ENCODE measurements at regions not wholly inside any gene's neighbourhood (a gene's known extent, or its start where the extent isn't known, plus 50 kb on each side); places are given as distances from the start of the nearest gene placed in this dataset.
"Not testable (repeated sequence)": the region's sequence is repeated elsewhere in the genome, so short reads cannot be mapped to it uniquely, and the experiment has no call there.

DNA sequence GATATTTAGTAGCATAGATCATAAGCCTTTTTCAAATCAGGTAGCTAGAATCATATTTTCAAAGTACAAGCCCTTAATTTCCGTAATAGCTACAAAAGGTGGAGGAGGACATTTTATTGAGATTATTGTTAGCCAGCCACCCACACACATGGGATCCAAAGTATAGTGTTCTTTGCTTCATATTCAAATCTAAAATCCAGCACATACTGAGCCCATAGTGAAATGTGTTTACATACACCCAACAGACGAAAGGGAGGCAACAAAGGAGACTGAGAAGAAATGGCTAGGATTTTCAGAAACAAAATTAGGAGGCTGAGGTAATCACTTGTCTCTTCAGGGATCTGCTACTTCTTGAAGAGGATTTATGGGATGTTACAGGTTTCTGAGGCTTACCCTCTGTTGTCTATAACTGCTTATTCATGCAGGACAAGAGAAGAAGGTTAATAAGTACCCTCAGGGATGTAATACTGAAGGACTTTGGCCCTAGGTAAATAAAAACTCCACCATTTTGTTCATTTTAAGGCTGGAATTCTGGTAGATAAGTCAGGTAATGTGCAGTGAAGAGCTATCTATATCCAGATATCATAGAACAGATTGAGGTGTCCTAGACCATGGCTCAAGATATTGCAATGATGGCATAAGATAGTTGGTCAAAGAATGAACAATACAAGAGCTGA, 182.1 kb downstream of the SPDYE17 start:
- not testable (repeated sequence) for DNase-seq

DNA sequence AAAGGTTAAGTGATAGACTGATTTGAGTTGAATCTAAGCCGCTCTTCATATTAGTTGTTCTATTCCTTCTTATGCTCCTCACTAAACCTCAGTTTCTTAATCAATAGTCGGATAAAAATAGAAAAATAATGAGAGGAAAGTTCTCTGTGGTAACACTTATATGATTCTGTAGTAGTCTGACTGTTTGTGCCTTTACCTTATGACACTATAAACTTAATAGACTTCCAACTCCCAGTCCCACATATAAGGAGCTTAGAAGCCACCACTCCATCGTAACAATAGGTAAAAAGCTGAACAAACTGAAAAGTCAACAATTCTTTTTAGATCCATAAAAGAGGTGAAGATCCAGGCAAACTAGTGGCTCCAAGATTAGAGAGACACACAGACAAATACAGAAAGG, 192.3 kb downstream of the SPDYE17 start:
- not testable (repeated sequence) for DNase-seq

DNA sequence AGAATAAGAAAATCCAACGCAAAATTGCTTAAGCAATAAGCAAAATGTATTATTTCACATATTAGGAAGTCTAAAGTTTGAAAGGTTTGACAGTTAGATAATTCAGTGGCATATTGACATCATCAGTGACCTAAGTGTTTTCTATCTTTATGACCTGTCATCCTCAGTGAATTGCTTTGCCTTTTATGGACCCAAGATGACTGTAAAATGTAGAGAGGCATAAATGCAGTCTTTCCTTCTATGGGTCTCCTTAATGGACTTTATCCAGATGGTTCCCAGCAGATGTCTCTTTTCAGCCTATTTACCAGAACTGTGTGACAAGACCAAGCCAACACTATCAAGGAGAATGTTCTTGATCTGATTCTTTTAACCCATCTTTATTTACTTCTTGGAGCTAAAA, 192.9 kb downstream of the SPDYE17 start:
- not testable (repeated sequence) for DNase-seq

- DNase-seq: not testable (repeated sequence)
Observed at GRCh38 chr7:76838357-76838756, 193.8 kb downstream of the SPDYE17 start.

DNA sequence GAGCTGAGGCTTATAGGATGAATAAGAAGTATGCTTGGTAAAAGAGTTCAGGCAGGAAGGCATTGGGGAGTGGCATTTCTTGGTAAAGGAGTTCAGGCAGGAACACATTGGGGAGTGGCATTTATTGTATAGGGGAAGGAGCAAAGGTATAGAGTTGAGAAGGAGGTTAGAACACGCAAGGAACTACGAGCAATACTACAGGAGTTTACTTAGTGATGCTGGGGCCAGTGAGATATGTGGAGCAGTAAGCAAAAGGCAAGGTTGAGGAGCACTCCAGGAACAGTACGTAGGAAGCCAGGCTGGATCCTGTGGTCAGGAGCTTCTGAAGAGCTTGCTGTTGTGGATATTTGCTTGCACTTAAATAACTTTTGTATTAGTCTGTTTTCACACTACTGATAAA, 202.2 kb upstream of the POMZP3 start:
- DNase-seq: not testable (repeated sequence)

- DNase-seq: not testable (repeated sequence)
Observed at GRCh38 chr7:76826181-76826580, 199.1 kb upstream of the POMZP3 start.

DNA sequence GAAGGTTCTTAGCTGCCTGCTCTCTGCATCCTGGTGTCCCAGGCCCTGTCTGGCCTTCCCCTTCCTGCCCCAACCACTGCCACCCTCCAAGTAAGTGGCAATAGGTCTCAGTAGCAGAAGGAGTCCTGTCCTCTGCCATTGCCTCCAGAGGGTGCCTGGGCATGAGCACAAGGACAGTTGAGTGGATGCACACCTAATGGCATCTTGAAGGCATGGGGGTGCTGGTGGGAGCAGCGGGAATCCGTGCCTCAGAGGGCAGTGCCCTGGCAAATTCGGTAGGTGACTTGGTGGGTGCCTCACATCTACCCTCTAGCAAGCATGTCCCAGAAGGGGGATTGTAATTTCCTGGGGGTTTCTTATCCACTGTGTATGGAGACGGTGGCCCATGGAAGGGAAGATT, 182.8 kb upstream of the POMZP3 start:
- not testable (repeated sequence) for DNase-seq

DNA sequence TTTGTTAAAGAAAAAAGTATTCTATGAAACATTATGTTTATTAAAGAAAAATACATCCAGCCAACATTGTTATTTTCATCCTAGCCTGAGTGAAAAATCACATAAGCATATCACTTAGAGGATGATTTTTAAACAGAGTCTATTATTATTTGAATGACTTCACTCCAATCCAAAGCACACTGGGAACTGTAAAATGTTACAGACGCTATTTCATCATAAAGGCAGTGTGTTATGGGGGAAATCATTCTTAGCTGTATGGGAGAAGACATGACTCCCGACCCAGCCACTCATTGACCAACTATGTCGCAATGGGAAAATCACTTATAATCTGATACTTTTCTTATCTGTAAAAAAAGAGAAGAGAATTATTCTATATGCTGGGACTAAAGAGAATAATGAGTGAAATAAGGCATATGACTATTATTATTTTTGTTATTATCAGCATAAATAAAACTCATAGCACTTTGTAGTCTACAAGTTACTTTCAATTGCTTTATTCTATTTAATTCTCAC, 180.6 kb upstream of the POMZP3 start:
- not testable (repeated sequence) for DNase-seq

DNA sequence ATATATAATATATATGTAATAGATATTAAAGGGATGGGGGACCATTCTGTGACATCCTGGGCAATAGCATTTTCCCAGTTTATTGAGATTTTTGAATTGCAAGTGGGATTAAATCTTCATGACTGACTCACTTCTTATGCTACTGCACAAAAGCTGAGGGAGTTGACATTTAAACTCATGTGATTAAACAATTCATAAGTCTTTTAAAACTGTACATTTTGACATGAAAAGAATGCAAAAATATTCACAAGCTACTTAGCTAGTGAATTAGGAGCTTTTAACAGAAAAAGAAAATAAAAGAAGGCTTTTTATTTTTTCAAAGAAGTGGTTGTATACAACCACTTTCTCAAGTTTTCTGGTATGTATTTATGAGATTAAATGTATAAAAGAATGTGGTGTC, 179.4 kb upstream of the POMZP3 start:
- not testable (repeated sequence) for DNase-seq

DNA sequence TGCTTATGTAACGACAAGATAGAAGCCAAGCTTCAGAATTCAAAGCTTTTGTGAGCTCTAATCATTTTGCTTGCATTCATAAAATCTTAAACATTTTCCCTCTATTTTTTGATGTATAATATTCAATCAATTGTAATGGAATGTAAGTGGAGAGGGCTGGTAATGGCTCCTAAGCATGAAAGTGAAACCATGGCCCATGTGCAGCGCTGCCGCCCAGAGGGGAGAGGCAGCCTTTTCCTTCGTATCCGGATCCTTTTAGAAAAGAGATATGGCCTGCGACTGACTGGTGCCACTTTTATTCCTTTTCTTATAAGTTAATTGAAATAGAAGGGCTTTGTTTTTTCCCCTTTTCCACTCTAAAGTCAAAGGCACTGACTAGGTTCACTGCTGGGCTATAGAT, 178.9 kb upstream of the POMZP3 start:
- peak; percentile 1 for DNase-seq

GRCh38 chr7:76805262-76805661, 178.2 kb upstream of the POMZP3 start:
- DNase-seq: not testable (repeated sequence)

DNA sequence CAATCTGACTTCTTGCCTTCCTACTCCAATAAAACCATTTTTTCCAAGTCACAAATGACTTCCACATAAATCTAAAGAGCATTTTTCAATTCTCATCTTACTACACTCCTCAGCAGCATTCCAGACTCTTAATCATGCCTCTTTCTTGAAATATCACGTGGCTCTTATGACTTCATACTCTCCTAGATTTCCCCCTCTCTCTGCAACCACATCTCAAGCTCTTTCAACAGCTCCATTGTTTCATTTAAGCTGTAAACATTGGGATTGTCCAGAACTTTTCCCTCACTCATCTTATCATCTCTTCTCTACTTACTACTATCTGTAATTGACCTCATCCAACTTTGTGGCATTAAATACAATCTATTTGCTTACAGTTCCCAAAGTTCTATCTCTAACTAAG, 170.6 kb upstream of the POMZP3 start:
- not testable (repeated sequence) for DNase-seq

DNA sequence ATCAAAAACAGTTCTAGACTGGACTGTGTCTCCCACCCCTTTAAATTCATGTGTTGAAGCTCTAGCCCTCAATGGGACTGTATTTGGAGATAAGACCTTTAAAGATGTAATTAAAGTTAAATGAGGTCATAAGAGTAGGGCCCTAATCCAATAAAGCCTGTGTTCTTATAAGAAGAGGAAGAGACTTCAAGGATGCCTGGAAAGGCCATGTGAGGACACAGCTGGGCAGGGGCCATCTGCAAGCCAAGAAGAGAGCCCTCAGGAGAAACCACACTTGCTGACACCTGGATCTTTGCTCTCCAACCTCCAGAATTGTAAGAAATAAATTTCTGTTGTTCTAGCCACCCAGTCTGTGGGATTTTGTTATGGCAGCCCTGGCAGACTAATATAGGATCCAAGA, 153.6 kb upstream of the POMZP3 start:
- DNase-seq: not testable (repeated sequence)

DNA sequence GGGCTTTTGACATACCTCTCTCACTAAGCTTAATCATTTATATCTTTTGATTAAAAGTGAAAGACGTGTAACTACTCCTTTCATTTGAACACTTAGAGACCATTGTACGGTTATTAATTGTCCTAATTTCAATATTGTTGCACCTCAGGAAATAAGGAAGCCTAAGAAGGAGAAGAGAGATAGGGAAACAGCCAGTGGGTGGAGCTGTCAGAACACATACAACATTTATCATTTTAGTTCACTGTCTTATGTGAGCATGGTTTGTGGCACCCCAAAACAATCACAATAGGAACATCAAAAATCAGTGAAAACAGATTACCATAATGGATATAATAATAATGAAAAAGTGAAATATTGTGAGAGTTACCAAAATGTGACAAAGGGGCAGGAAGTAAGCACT, 147.2 kb upstream of the POMZP3 start:
- not testable (repeated sequence) for DNase-seq

- DNase-seq: not testable (repeated sequence)
Observed at GRCh38 chr7:76771980-76772379, 144.9 kb upstream of the POMZP3 start.

GRCh38 chr7:76763977-76764376, 136.9 kb upstream of the POMZP3 start:
- DNase-seq: not testable (repeated sequence)

- not testable (repeated sequence) for DNase-seq
Observed at GRCh38 chr7:76760546-76761220, 133.6 kb upstream of the POMZP3 start.

DNA sequence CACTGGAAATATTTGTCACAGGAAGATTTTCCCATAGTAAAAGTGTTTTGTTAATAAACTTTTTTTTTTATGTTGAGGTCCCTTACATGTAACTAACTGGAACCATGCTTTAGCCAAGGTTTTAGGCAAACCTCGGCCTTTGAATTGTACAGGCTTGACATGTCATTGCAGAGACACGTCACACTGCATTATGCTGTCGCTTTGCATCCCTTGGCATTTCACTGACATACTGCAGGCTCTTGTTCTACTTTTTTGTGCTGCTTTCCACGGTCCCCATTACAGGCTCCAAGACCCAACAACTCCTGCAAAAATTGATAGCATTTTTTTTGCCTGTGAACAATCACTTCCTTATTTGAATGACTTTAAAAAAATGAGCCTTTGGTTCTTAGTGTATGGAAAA, 112.5 kb upstream of the POMZP3 start:
- DNase-seq: not testable (repeated sequence)

DNA sequence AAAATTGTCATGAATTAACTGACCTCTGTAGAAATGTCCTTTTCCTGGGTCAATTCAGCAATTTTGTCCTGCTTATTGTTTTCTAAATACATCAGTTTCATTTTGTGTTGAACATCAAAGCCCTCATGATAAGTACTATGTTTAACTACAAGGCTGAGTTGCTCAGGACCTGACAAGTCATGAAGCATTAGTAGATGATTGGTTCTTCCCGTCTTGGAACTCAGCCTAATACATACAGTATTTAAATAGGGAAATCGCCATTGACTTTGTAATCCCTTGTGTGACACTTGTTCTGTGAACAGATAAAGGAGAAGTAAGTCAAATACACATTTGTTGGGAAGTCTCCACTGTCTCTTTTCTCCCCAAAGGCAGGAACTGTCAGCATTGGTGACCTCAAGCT, 109.6 kb upstream of the POMZP3 start:
- not testable (repeated sequence) for DNase-seq

DNA sequence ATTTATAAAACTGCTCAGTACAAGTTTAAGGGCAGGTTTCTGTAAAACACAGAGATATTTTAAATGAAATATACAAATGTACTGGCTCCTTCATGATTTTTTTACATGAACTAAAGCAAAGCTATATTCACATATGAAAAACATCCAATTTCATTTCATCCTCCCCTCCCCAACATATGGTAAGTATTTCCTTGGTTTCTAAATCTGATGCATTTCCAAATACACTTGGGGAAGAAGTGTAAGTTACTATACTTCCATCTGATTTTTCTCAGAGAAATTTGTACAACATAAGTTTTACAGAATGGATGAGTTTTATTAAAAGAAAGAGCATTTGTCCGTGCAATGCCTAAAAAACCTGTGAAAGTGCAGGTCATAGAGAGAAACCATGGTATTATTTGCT, 109.0 kb upstream of the POMZP3 start:
- DNase-seq: not testable (repeated sequence)

- DNase-seq: not testable (repeated sequence)
Observed at GRCh38 chr7:76735668-76736067, 108.6 kb upstream of the POMZP3 start.

DNA sequence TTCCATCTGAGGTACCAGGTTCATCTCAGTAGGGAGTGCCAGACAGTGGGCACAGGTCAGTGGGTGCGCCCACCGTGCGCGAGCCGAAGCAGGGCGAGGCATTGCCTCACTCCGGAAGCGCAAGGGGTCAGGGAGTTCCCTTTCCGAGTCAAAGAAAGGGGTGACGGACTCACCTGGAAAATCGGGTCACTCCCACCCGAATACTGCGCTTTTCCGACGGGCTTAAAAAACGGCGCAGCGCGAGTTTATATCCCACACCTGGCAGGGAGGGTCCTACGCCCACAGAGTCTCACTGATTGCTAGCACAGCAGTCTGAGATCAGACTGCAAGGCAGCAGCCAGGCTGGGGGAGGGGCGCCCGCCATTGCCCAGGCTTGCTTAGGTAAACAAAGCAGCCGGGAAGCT, 101.5 kb upstream of the POMZP3 start:
- DNase-seq: not testable (repeated sequence)

DNA sequence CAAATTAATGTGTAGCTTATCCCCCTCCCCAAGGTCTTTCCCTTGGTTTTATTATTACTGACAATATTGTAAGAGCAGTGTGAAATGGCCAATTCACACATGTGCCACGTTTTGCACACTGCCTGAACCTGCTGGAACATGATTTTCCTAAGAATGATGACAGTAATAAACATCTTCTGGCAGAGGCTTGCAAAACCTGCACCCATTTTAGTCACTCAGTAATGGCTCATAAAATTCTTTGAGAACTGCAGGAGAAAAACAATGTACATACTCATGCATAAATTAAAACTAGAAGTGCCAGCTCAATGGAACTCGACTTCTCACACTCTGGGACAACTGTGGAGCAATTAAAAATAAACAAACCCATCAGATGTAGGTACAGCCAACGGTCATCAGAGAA, 96.8 kb upstream of the POMZP3 start:
- DNase-seq: not testable (repeated sequence)

- DNase-seq: not testable (repeated sequence)
Observed at GRCh38 chr7:76716551-76716950, 89.5 kb upstream of the POMZP3 start.
